A549 (cell line): ENCODE measurements at regions not wholly inside any gene's neighbourhood (a gene's known extent, or its start where the extent isn't known, plus 50 kb on each side); places are given as distances from the start of the nearest gene placed in this dataset.

Experiments
- ATAC-seq, 2 experiments: fragments of 200-7000 bp in 1 of 2; fragments of >200 bp in 1 of 2; cut with Nextera tagmentation in 1 of 2; cut with Tn5 transposase in 1 of 2; 3 replicates each; pipeline versions ENCODE4 v1.8.0 to v1.9.1; 2018 to 2020; ENCODE audit warnings: mild to moderate bottlenecking in 1 of 2, moderate library complexity in 1 of 2
- CTCF ChIA-PET: fragments of 300-600 bp; sonication (Branson Sonifier 250); formaldehyde crosslinking; extraction: SDS; loops from one replicate; lab custom pipeline; 2021; ENCODE audit warnings: antibody characterized with exemption, inconsistent platforms; lab: Yijun Ruan, JAX
- POLR2A ChIA-PET: fragments of 350-600 bp; formaldehyde crosslinking; extraction: SDS; loops from one replicate; lab custom pipeline; 2021; ENCODE audit warnings: antibody characterized with exemption, inconsistent platforms; lab: Yijun Ruan, JAX
- DNase-seq, 2 experiments: peaks; one replicate each; pipeline versions ENCODE4 v3.0.0 to v3.0.0-alpha.2; 2011 to 2016; ENCODE audit warnings: low read depth in 1 of 2, low spot score in 1 of 2
- FAIRE-seq: peaks from 2 replicates; lab custom pipeline; 2011; peaks lifted over from hg19 to GRCh38; lab: Jason Lieb, UNC
- H3K27ac ChIP-seq, 2 experiments: fragments of >200 bp; sonication (Bioruptor Twin); formaldehyde crosslinking; 3 replicates each; pipeline ENCODE4 v1.5.1; 2016 to 2017
- H3K4me1 ChIP-seq: fragments of >200 bp; sonication (Bioruptor Twin); formaldehyde crosslinking; 3 replicates; pipeline ENCODE4 v1.6.1; 2016
- H3K4me2 ChIP-seq: fragments of >200 bp; sonication (Bioruptor Twin); formaldehyde crosslinking; 3 replicates; pipeline ENCODE4 v1.6.1; 2016
- H3K4me3 ChIP-seq: fragments of >200 bp; sonication (Bioruptor Twin); formaldehyde crosslinking; 3 replicates; pipeline ENCODE4 v1.5.1; 2016
- H3K9me3 ChIP-seq: fragments of >200 bp; sonication (Bioruptor Twin); formaldehyde crosslinking; 3 replicates; pipeline ENCODE4 v1.6.1; 2016
- CBX2 ChIP-seq: fragments of 200-600 bp; sonication (generic); IDR thresholded peaks from 2 replicates; pipeline ENCODE4 v1.6.1; 2016; ENCODE audit warnings: low read depth, mild to moderate bottlenecking, borderline replicate concordance
- CEBPB ChIP-seq, 2 experiments: fragments of >200 bp in 1 of 2; sonication (Bioruptor Twin) in 1 of 2; formaldehyde crosslinking in 1 of 2; IDR thresholded peaks; 2 replicates each; pipeline ENCODE4 v1.6.1; 2012 to 2016
- EHF ChIP-seq: fragments of 250-450 bp; sonication (Bioruptor Pico); IDR thresholded peaks from 2 replicates; pipeline ENCODE4 v1.5.0; 2020; ENCODE audit warnings: mild to moderate bottlenecking
- EHMT2 ChIP-seq: fragments of 200-600 bp; sonication (generic); IDR thresholded peaks from 2 replicates; pipeline ENCODE4 v1.6.1; 2016; ENCODE audit warnings: antibody characterized with exemption, low read depth, mild to moderate bottlenecking, moderate library complexity
- FOSB ChIP-seq: fragments of 250-450 bp; sonication (Bioruptor Pico); IDR thresholded peaks from 2 replicates; pipeline ENCODE4 v1.5.0; 2020; ENCODE audit warnings: mild to moderate bottlenecking, moderate library complexity
- FOXS1 ChIP-seq: fragments of 250-450 bp; sonication (Bioruptor Pico); IDR thresholded peaks from 2 replicates; pipeline ENCODE4 v1.5.0; 2020; ENCODE audit warnings: mild to moderate bottlenecking, moderate library complexity
- HES2 ChIP-seq: fragments of >200 bp; sonication (Bioruptor Twin); formaldehyde crosslinking; IDR thresholded peaks from 2 replicates; pipeline ENCODE4 v1.6.1; 2016
- HOXA7 ChIP-seq: fragments of 250-450 bp; sonication (Bioruptor Pico); IDR thresholded peaks from 2 replicates; pipeline ENCODE4 v1.5.0; 2020; ENCODE audit warnings: mild to moderate bottlenecking, moderate library complexity
- HOXB13 ChIP-seq: fragments of 250-450 bp; sonication (Bioruptor Pico); IDR thresholded peaks from 2 replicates; pipeline ENCODE4 v1.5.0; 2020; ENCODE audit warnings: low read depth, mild to moderate bottlenecking, moderate library complexity
- KDM1A ChIP-seq: fragments of 200-600 bp; sonication (generic); IDR thresholded peaks from 2 replicates; pipeline ENCODE4 v1.6.1; 2016; ENCODE audit warnings: low read depth, mild to moderate bottlenecking
- NFE2L2 ChIP-seq: fragments of 150-350 bp; conservative IDR thresholded peaks from 2 replicates; pipeline ENCODE4 v1.6.1; 2014; ENCODE audit warnings: low read length
- NPAS2 ChIP-seq: fragments of 250-450 bp; sonication (Bioruptor Pico); IDR thresholded peaks from 2 replicates; pipeline ENCODE4 v1.8.0; 2022; ENCODE audit warnings: mild to moderate bottlenecking, moderate library complexity, borderline replicate concordance
- PHF8 ChIP-seq: fragments of 200-600 bp; sonication (generic); IDR thresholded peaks from 2 replicates; pipeline ENCODE4 v1.6.1; 2016; ENCODE audit warnings: low read depth, mild to moderate bottlenecking, antibody characterized with exemption, moderate library complexity, borderline replicate concordance
- POLR2A ChIP-seq: IDR thresholded peaks from 2 replicates; pipeline ENCODE4 v1.6.1; 2012; ENCODE audit warnings: mild to moderate bottlenecking, low read length
- RARB ChIP-seq: fragments of 250-450 bp; sonication (Bioruptor Pico); IDR thresholded peaks from 2 replicates; pipeline ENCODE4 v1.8.0; 2021; ENCODE audit warnings: mild to moderate bottlenecking, moderate library complexity
- RCOR1 ChIP-seq: fragments of 150-350 bp; IDR thresholded peaks from 2 replicates; pipeline ENCODE4 v1.6.1; 2014; ENCODE audit warnings: antibody characterized with exemption, low read length, low read depth
- ZNF302 ChIP-seq: fragments of 250-450 bp; sonication (Bioruptor Pico); IDR thresholded peaks from 2 replicates; pipeline ENCODE4 v1.9.0; 2021; ENCODE audit warnings: inconsistent platforms, mild to moderate bottlenecking, moderate library complexity
- ZSCAN20 ChIP-seq: fragments of 250-450 bp; sonication (Bioruptor Pico); IDR thresholded peaks from 2 replicates; pipeline ENCODE4 v1.8.0; 2022; ENCODE audit warnings: mild to moderate bottlenecking, moderate library complexity
- WGBS: methylation state at CpG from one replicate; pipeline ENCODE4 v1.1.6; 2017; ENCODE audit errors: missing lambda C conversion rate; 5-methylcytosine and 5-hydroxymethylcytosine counted together
- TF ChIP-seq, protein P1 (sequence below): fragments of 250-450 bp; sonication (Bioruptor Pico); IDR thresholded peaks from 2 replicates; pipeline ENCODE4 v1.5.0; 2020; ENCODE audit warnings: low read depth, mild to moderate bottlenecking, moderate library complexity
- TF ChIP-seq, protein P2 (sequence below): fragments of 250-450 bp; sonication (Bioruptor Pico); IDR thresholded peaks from 2 replicates; pipeline ENCODE4 v1.5.0; 2021; ENCODE audit warnings: mild to moderate bottlenecking, moderate library complexity, borderline replicate concordance

GRCh38 chr5:2155556-2155955 is 272.8 kb upstream of the IRX4 start:
- FAIRE-seq, result no peak
- CTCF ChIA-PET, result no interaction called here
- 59% methylated on average over 18 of the region's 18 CpGs for WGBS

DNA sequence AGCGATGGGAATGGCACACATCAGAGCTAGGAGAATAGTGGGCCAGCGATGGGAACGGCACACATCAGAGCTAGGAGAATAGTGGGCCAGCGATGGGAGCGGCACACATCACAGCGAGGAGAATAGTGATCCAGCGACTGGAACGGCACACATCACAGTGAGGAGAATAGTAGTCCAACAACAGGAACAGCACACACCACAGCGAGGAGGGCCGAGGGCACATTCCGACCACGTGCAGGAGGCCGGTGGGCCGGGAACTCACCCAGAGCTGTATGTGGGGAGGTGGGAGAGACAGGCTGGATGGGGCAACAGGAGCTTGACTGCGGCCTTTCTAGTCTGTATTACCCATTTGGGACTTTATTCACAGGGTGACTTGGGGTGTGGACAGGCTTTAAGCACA is 271.1 kb upstream of the IRX4 start:
- DNase-seq (no peak), FAIRE-seq (no peak), ATAC-seq (no peak)
- H3K4me1 ChIP-seq, result no peaks in the 10 kb centered on the region
- no peak overlapping the region for H3K4me3 ChIP-seq
- no peak for TF ChIP-seq ZNF302 (CRISPR knock-in tag)
- 32% methylated on average over 15 of the region's 15 CpGs for WGBS
- CTCF ChIA-PET, result no interaction called here
- H3K4me2 ChIP-seq, result no peak overlapping the region
- no peak overlapping the region for H3K27ac ChIP-seq
- POLR2A ChIA-PET, result no interaction called here
- no peaks in the 10 kb centered on the region for H3K9me3 ChIP-seq

More at GRCh38 chr5:2155556-2155955, 272.8 kb upstream of the IRX4 start:
- DNase-seq (no peak), ATAC-seq (no peak)
- H3K4me1 ChIP-seq, result no peaks in the 10 kb centered on the region
- no peak overlapping the region for H3K4me3 ChIP-seq
- TF ChIP-seq ZSCAN20 (CRISPR knock-in tag) (no peak), HES2 (no peak), PHF8 (no peak), CBX2 (no peak), ZNF302 (CRISPR knock-in tag) (no peak), EHF (no peak), RARB (CRISPR knock-in tag) (no peak), RCOR1 (no peak), HOXA7 (CRISPR knock-in tag) (no peak), FOXS1 (CRISPR knock-in tag) (no peak), POLR2A (no peak), HOXB13 (CRISPR knock-in tag) (no peak), FOSB (CRISPR knock-in tag) (no peak), CEBPB (IDR thresholded peaks at IDR 0.05) (no peak), EHMT2 (no peak), NPAS2 (CRISPR knock-in tag) (no peak)
- TF ChIP-seq, protein P1, sequence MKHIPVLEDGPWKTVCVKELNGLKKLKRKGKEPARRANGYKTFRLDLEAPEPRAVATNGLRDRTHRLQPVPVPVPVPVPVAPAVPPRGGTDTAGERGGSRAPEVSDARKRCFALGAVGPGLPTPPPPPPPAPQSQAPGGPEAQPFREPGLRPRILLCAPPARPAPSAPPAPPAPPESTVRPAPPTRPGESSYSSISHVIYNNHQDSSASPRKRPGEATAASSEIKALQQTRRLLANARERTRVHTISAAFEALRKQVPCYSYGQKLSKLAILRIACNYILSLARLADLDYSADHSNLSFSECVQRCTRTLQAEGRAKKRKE (CRISPR knock-in tag), result no peak
- TF ChIP-seq, protein P2, sequence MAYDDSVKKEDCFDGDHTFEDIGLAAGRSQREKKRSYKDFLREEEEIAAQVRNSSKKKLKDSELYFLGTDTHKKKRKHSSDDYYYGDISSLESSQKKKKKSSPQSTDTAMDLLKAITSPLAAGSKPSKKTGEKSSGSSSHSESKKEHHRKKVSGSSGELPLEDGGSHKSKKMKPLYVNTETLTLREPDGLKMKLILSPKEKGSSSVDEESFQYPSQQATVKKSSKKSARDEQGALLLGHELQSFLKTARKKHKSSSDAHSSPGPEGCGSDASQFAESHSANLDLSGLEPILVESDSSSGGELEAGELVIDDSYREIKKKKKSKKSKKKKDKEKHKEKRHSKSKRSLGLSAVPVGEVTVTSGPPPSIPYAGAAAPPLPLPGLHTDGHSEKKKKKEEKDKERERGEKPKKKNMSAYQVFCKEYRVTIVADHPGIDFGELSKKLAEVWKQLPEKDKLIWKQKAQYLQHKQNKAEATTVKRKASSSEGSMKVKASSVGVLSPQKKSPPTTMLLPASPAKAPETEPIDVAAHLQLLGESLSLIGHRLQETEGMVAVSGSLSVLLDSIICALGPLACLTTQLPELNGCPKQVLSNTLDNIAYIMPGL (CRISPR knock-in tag), result no peak
- H3K4me2 ChIP-seq, result no peak overlapping the region
- no peak overlapping the region for H3K27ac ChIP-seq
- H3K9me3 ChIP-seq, result no peaks in the 10 kb centered on the region
- POLR2A ChIA-PET, result no interaction called here

GRCh38 chr5:2153350-2153749 is 270.6 kb upstream of the IRX4 start:
- H3K4me3 ChIP-seq, result no peak overlapping the region
- FAIRE-seq, result no peak
- no peaks in the 10 kb centered on the region for H3K9me3 ChIP-seq
- ATAC-seq, result no peak
- no peak for DNase-seq
- TF ChIP-seq NFE2L2, result no peak
- no peak for TF ChIP-seq CEBPB (IDR thresholded peaks at IDR 0.05)
- TF ChIP-seq KDM1A, result no peak
- no peak for TF ChIP-seq ZSCAN20 (CRISPR knock-in tag)
- TF ChIP-seq, protein P2 (CRISPR knock-in tag), result no peak
- CTCF ChIA-PET, result no interaction called here
- POLR2A ChIA-PET, result no interaction called here
- H3K4me2 ChIP-seq, result no peak overlapping the region
- whole genome bisulfite sequencing, result 33% methylated on average over 6 of the region's 6 CpGs
- H3K27ac ChIP-seq, result no peak overlapping the region
- H3K4me1 ChIP-seq, result no peaks in the 10 kb centered on the region
